IMR-90 (cell line): ENCODE measurements at regions not wholly inside any gene's neighbourhood (a gene's known extent, or its start where the extent isn't known, plus 50 kb on each side); places are given as distances from the start of the nearest gene placed in this dataset.

Experiments
- ATAC-seq: fragments of 200-7000 bp; cut with Tn5 transposase; 2 replicates; pipeline ENCODE4 v1.9.1; 2020; ENCODE audit warnings: low read depth, mild to moderate bottlenecking, moderate library complexity
- BruUV-seq: library from RNA; stranded (reverse); fragments of 400-500 nt; replicated peaks from 2 replicates; lab custom pipeline; 2021; lab: Mats Ljungman, UMichigan
- CTCF ChIA-PET: fragments of 300-600 bp; formaldehyde crosslinking; extraction: SDS; loops from one replicate; lab custom pipeline; 2021; ENCODE audit warnings: antibody characterized with exemption; lab: Yijun Ruan, JAX
- POLR2A ChIA-PET: fragments of 300-600 bp; sonication (Branson Sonifier 250); formaldehyde crosslinking; loops from one replicate; lab custom pipeline; 2022; ENCODE audit warnings: antibody characterized with exemption; ENCODE audit not compliant: unreplicated experiment; lab: Charles Lee
- DNase-seq: peaks from one replicate; pipeline ENCODE4 v3.0.0; 2013
- H2AFZ ChIP-seq: replicated peaks from 2 replicates; pipeline ENCODE3; 2013; ENCODE audit warnings: low read length, mild to moderate bottlenecking; ENCODE audit not compliant: poor library complexity
- H2AK5ac ChIP-seq: 2 replicates; pipeline ENCODE4 v1.6.1; 2013; ENCODE audit warnings: low read depth, low read length, inconsistent platforms
- H2AK9ac ChIP-seq: replicated peaks from 2 replicates; pipeline ENCODE3; 2013; ENCODE audit warnings: mild to moderate bottlenecking, low read depth, low read length, moderate library complexity; ENCODE audit not compliant: poor library complexity
- H2BK120ac ChIP-seq: 2 replicates; pipeline ENCODE4 v1.6.1; 2013; ENCODE audit warnings: low read depth, low read length, inconsistent platforms
- H2BK15ac ChIP-seq: 3 replicates; pipeline ENCODE4 v1.6.1; 2013; ENCODE audit warnings: low read depth, low read length, inconsistent platforms
- H2BK20ac ChIP-seq: 2 replicates; pipeline ENCODE4 v1.6.1; 2013; ENCODE audit warnings: low read depth, mild to moderate bottlenecking, inconsistent platforms, low read length, moderate library complexity
- H2BK5ac ChIP-seq: 2 replicates; pipeline ENCODE4 v1.6.1; 2013; ENCODE audit warnings: mild to moderate bottlenecking, low read depth, low read length, inconsistent platforms; ENCODE audit not compliant: poor library complexity, severe bottlenecking
- H3K14ac ChIP-seq: replicated peaks from 2 replicates; pipeline ENCODE4 v1.6.1; 2013; ENCODE audit warnings: low read depth, low read length, inconsistent platforms
- H3K18ac ChIP-seq: 2 replicates; pipeline ENCODE4 v1.6.1; 2013; ENCODE audit warnings: low read depth, low read length, control low read depth
- H3K23ac ChIP-seq: 2 replicates; pipeline ENCODE4 v1.6.1; 2013; ENCODE audit warnings: low read depth, low read length, inconsistent platforms
- H3K27ac ChIP-seq: 2 replicates; pipeline ENCODE4 v1.5.1; 2013; ENCODE audit warnings: mild to moderate bottlenecking, control low read depth, low read length; ENCODE audit not compliant: insufficient read depth
- H3K27me3 ChIP-seq: 2 replicates; pipeline ENCODE4 v1.6.1; 2013; ENCODE audit warnings: low read length; ENCODE audit not compliant: control insufficient read depth, insufficient read depth
- H3K36me3 ChIP-seq: 2 replicates; pipeline ENCODE4 v1.6.1; 2013; ENCODE audit warnings: low read length, mixed read lengths; ENCODE audit not compliant: control insufficient read depth, insufficient read depth
- H3K4ac ChIP-seq: 2 replicates; pipeline ENCODE4 v1.6.1; 2013; ENCODE audit warnings: low read depth, low read length, inconsistent platforms
- H3K4me1 ChIP-seq: 2 replicates; pipeline ENCODE4 v1.6.1; 2013; ENCODE audit warnings: low read length, mixed read lengths; ENCODE audit not compliant: control insufficient read depth, insufficient read depth
- H3K4me2 ChIP-seq: 2 replicates; pipeline ENCODE4 v1.6.1; 2013; ENCODE audit warnings: low read depth, mild to moderate bottlenecking, control low read depth, low read length, moderate library complexity
- H3K4me3 ChIP-seq: 2 replicates; pipeline ENCODE4 v1.5.1; 2013; ENCODE audit warnings: low read depth, mild to moderate bottlenecking, control low read depth, low read length, moderate library complexity; ENCODE audit not compliant: insufficient read depth
- H3K56ac ChIP-seq: 2 replicates; pipeline ENCODE4 v1.6.1; 2013; ENCODE audit warnings: low read length, inconsistent platforms; ENCODE audit not compliant: insufficient read depth; ENCODE audit errors: extremely low read depth
- H3K79me1 ChIP-seq, 2 experiments: 2 replicates each; pipeline ENCODE4 v1.6.1; 2013; ENCODE audit warnings: low read length in 2 of 2, inconsistent platforms in 1 of 2, low read depth in 1 of 2
- H3K9ac ChIP-seq: 2 replicates; pipeline ENCODE4 v1.6.1; 2013; ENCODE audit warnings: low read depth, low read length, control low read depth
- H3K9me1 ChIP-seq: 2 replicates; pipeline ENCODE4 v1.6.1; 2013; ENCODE audit warnings: low read length, inconsistent platforms; ENCODE audit not compliant: insufficient read depth
- H3K9me3 ChIP-seq: 2 replicates; pipeline ENCODE4 v1.6.1; 2013; ENCODE audit warnings: low read length; ENCODE audit not compliant: control insufficient read depth, insufficient read depth
- H4K20me1 ChIP-seq: 2 replicates; pipeline ENCODE4 v1.6.1; 2013; ENCODE audit warnings: low read length, inconsistent platforms; ENCODE audit not compliant: insufficient read depth
- H4K5ac ChIP-seq: 2 replicates; pipeline ENCODE4 v1.6.1; 2013; ENCODE audit warnings: mild to moderate bottlenecking, low read depth, low read length, control low read depth
- H4K8ac ChIP-seq, 2 experiments: 2 replicates each; pipeline ENCODE4 v1.6.1; 2013; ENCODE audit warnings: low read depth in 2 of 2, low read length in 2 of 2, control low read depth in 1 of 2, inconsistent platforms in 1 of 2
- H4K91ac ChIP-seq: 2 replicates; pipeline ENCODE4 v1.6.1; 2013; ENCODE audit warnings: low read depth, low read length, inconsistent platforms; ENCODE audit not compliant: insufficient read depth
- BHLHE40 ChIP-seq: fragments of 150-350 bp; IDR thresholded peaks from 2 replicates; pipeline ENCODE4 v1.6.1; 2016; ENCODE audit warnings: mild to moderate bottlenecking, low read depth, low read length
- CHD1 ChIP-seq: IDR thresholded peaks from 2 replicates; pipeline ENCODE4 v1.6.1; 2012; ENCODE audit warnings: low read depth, low read length, improper control_type of control experiment
- ELK1 ChIP-seq: fragments of 150-350 bp; IDR thresholded peaks from 2 replicates; pipeline ENCODE4 v1.6.1; 2016; ENCODE audit warnings: low read depth, mild to moderate bottlenecking, low read length, moderate library complexity, borderline replicate concordance
- FOS ChIP-seq: fragments of 150-350 bp; IDR thresholded peaks from 2 replicates; pipeline ENCODE4 v1.6.1; 2016; ENCODE audit warnings: low read depth, low read length
- MAZ ChIP-seq: IDR thresholded peaks from 2 replicates; pipeline ENCODE4 v1.6.1; 2012; ENCODE audit warnings: low read depth, mild to moderate bottlenecking, low read length, improper control_type of control experiment, moderate library complexity, borderline replicate concordance
- POLR2A ChIP-seq: IDR thresholded peaks from 2 replicates; pipeline ENCODE4 v1.6.1; 2012; ENCODE audit warnings: mild to moderate bottlenecking, low read depth, low read length
- RAD21 ChIP-seq: IDR thresholded peaks from 2 replicates; pipeline ENCODE4 v1.6.1; 2012; ENCODE audit warnings: low read length, improper control_type of control experiment
- RCOR1 ChIP-seq: IDR thresholded peaks from 2 replicates; pipeline ENCODE4 v1.6.1; 2012; ENCODE audit warnings: mild to moderate bottlenecking, low read length, improper control_type of control experiment; ENCODE audit not compliant: insufficient replicate concordance
- RFX5 ChIP-seq: IDR thresholded peaks from 2 replicates; pipeline ENCODE4 v1.8.0; 2012; ENCODE audit warnings: low read depth, mild to moderate bottlenecking, low read length, moderate library complexity
- SMC3 ChIP-seq: fragments of 150-350 bp; IDR thresholded peaks from 2 replicates; pipeline ENCODE4 v1.6.1; 2016; ENCODE audit warnings: low read depth, mild to moderate bottlenecking, antibody characterized with exemption, low read length, moderate library complexity
- whole genome bisulfite sequencing, 2 experiments: methylation state at CpG; one replicate each; pipeline versions ENCODE4 v1.1.5 to v1.1.7; 2013; ENCODE audit warnings: missing lambda C conversion rate in 2 of 2; ENCODE audit not compliant: insufficient read length in 1 of 2; ENCODE audit errors: extremely low coverage in 2 of 2; 5-methylcytosine and 5-hydroxymethylcytosine counted together
- dilution Hi-C: fragments of 300-500 bp; cut with HindIII; formaldehyde crosslinking; loops from one replicate; pipeline ENCODE4 v1.14.3; 2018; ENCODE audit warnings: low sequenced_read_pairs; ENCODE audit not compliant: unreplicated experiment
- in situ Hi-C: fragments of 300-500 bp; cut with MboI; formaldehyde crosslinking; loops from 3 replicates; pipeline ENCODE4 v1.14.3; 2019; ENCODE audit warnings: low sequenced_read_pairs, inconsistent platforms, mixed read lengths
- intact Hi-C: fragments of 100-400 bp; cut with micrococcal nuclease; formaldehyde crosslinking; loops from 2 replicates; pipeline ENCODE4 v1.10.0; 2022
- TF ChIP-seq, protein P1 (sequence below): conservative IDR thresholded peaks from 2 replicates; pipeline ENCODE4 v1.5.1; 2012; ENCODE audit warnings: mild to moderate bottlenecking, low read depth, low read length, improper control_type of control experiment
- TF ChIP-seq, protein P2 (sequence below): fragments of 150-350 bp; IDR thresholded peaks from 2 replicates; pipeline ENCODE4 v1.6.1; 2017; ENCODE audit warnings: mild to moderate bottlenecking, antibody characterized with exemption, low read length, low read depth

- no peak overlapping the region for H2BK120ac ChIP-seq
- no peak overlapping the region for H3K14ac ChIP-seq
- no peak overlapping the region for H3K9ac ChIP-seq
- CTCF ChIA-PET, result no interaction called here
- H3K9me3 ChIP-seq, result no peaks in the 10 kb centered on the region; the same call in 1 of the 2 replicates
- 92% methylated on average over 2 of the region's 4 CpGs; no CpG with 5 or more reads in 1 of the 2 experiments for WGBS, 2 experiments
- POLR2A ChIA-PET, result no interaction called here
- no peak overlapping the region for H4K91ac ChIP-seq
- H3K36me3 ChIP-seq, result no peaks in the 10 kb centered on the region
- no peak overlapping the region for H3K23ac ChIP-seq
- H4K8ac ChIP-seq, result no peak overlapping the region
- H3K27ac ChIP-seq, result no peak overlapping the region
- H2AK9ac ChIP-seq, result no peak overlapping the region
- peaks cover 2% of the 10 kb centered on the region; the same call in 1 of the 2 replicates for H3K27me3 ChIP-seq
- DNase-seq (no peak), ATAC-seq (no peak)
- dilution Hi-C loops (no loop called here), in situ Hi-C loops (no loop called here), intact Hi-C loops (no loop called here)
- no peak overlapping the region for H3K4ac ChIP-seq
- no peak overlapping the region for H2AFZ ChIP-seq
- no peaks in the 10 kb centered on the region for H3K9me1 ChIP-seq
- no peak overlapping the region for H2BK5ac ChIP-seq
- no peak for TF ChIP-seq ELK1
- no peak for TF ChIP-seq RAD21
- TF ChIP-seq POLR2A, result no peak
- no peak for TF ChIP-seq RFX5
- no peak for TF ChIP-seq BHLHE40
- TF ChIP-seq MAZ, result no peak
- no peak for TF ChIP-seq SMC3
- TF ChIP-seq, protein P1, sequence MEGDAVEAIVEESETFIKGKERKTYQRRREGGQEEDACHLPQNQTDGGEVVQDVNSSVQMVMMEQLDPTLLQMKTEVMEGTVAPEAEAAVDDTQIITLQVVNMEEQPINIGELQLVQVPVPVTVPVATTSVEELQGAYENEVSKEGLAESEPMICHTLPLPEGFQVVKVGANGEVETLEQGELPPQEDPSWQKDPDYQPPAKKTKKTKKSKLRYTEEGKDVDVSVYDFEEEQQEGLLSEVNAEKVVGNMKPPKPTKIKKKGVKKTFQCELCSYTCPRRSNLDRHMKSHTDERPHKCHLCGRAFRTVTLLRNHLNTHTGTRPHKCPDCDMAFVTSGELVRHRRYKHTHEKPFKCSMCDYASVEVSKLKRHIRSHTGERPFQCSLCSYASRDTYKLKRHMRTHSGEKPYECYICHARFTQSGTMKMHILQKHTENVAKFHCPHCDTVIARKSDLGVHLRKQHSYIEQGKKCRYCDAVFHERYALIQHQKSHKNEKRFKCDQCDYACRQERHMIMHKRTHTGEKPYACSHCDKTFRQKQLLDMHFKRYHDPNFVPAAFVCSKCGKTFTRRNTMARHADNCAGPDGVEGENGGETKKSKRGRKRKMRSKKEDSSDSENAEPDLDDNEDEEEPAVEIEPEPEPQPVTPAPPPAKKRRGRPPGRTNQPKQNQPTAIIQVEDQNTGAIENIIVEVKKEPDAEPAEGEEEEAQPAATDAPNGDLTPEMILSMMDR, result no peak
- TF ChIP-seq RCOR1, result no peak
- TF ChIP-seq, protein P2, sequence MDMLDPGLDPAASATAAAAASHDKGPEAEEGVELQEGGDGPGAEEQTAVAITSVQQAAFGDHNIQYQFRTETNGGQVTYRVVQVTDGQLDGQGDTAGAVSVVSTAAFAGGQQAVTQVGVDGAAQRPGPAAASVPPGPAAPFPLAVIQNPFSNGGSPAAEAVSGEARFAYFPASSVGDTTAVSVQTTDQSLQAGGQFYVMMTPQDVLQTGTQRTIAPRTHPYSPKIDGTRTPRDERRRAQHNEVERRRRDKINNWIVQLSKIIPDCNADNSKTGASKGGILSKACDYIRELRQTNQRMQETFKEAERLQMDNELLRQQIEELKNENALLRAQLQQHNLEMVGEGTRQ, result no peak
- TF ChIP-seq FOS, result no peak
- TF ChIP-seq CHD1, result no peak
- no peak overlapping the region for H2BK20ac ChIP-seq
- H4K5ac ChIP-seq, result no peak overlapping the region
- H4K20me1 ChIP-seq, result no peaks in the 10 kb centered on the region
- H3K18ac ChIP-seq, result no peak overlapping the region
- no peaks in the 10 kb centered on the region for H3K4me1 ChIP-seq
- no peak overlapping the region for H2BK15ac ChIP-seq
- H3K56ac ChIP-seq, result no peak overlapping the region
- no TSS peak for BruUV-seq
- H3K4me2 ChIP-seq, result no peak overlapping the region
- H3K4me3 ChIP-seq, result no peak overlapping the region
- H2AK5ac ChIP-seq, result no peak overlapping the region
- H3K79me1 ChIP-seq, result no peaks in the 10 kb centered on the region
Measured at GRCh38 chrX:150308041-150308440, 55.1 kb upstream of the MAMLD1 start.
